Panc1 (cell line): ENCODE measurements at regions not wholly inside any gene's neighbourhood (a gene's known extent, or its start where the extent isn't known, plus 50 kb on each side); places are given as distances from the start of the nearest gene placed in this dataset.

Experiments used
- ATAC-seq: fragments of 200-7000 bp; cut with Tn5 transposase; 2 replicates; pipeline ENCODE4 v1.9.1; 2020; ENCODE audit warnings: mild to moderate bottlenecking, moderate library complexity
- BruUV-seq: library from RNA; stranded (reverse); fragments of 400-500 nt; replicated peaks from 2 replicates; lab custom pipeline; 2021; lab: Mats Ljungman, UMichigan
- CTCF ChIA-PET: fragments of 300-600 bp; sonication (Branson Sonifier 250); formaldehyde crosslinking; loops from one replicate; lab custom pipeline; 2022; ENCODE audit warnings: antibody characterized with exemption; lab: Charles Lee
- POLR2A ChIA-PET: fragments of 300-600 bp; sonication (Branson Sonifier 250); formaldehyde crosslinking; loops from one replicate; lab custom pipeline; 2022; ENCODE audit warnings: antibody characterized with exemption; lab: Charles Lee
- DNase-seq: peaks from one replicate; pipeline ENCODE4 v3.0.0-alpha.2; 2010; ENCODE audit warnings: low read depth, low spot score
- H3K27ac ChIP-seq: 2 replicates; pipeline ENCODE4 v1.5.1; 2011; ENCODE audit warnings: mild to moderate bottlenecking, low read length, inconsistent platforms
- H3K27me3 ChIP-seq: fragments of 200-500 bp; sonication (Bioruptor generic); 2 replicates; pipeline ENCODE4 v1.6.0; 2014; ENCODE audit warnings: low read length, inconsistent platforms; ENCODE audit not compliant: control insufficient read depth, insufficient read depth
- H3K36me3 ChIP-seq: fragments of 200-500 bp; sonication (Bioruptor generic); 2 replicates; pipeline ENCODE4 v1.5.1; 2014; ENCODE audit warnings: inconsistent platforms, mild to moderate bottlenecking, low read length, moderate library complexity; ENCODE audit not compliant: control insufficient read depth, insufficient read depth
- H3K4me1 ChIP-seq: 2 replicates; pipeline ENCODE4 v1.5.1; 2011; ENCODE audit warnings: inconsistent platforms, mild to moderate bottlenecking, low read length, moderate library complexity; ENCODE audit not compliant: control insufficient read depth, insufficient read depth
- H3K4me3 ChIP-seq, 2 experiments: 2 replicates each; pipeline ENCODE4 v1.5.1; 2011 to 2012; ENCODE audit warnings: low read depth in 2 of 2, low read length in 2 of 2, mild to moderate bottlenecking in 2 of 2, inconsistent platforms in 1 of 2, moderate library complexity in 1 of 2
- H3K9me3 ChIP-seq: fragments of 200-500 bp; sonication (Bioruptor generic); 2 replicates; pipeline ENCODE4 v1.5.1; 2014; ENCODE audit warnings: low read depth, mild to moderate bottlenecking, inconsistent platforms, low read length, moderate library complexity; ENCODE audit not compliant: control insufficient read depth, insufficient read depth
- POLR2AphosphoS5 ChIP-seq: IDR thresholded peaks from 2 replicates; pipeline ENCODE4 v1.6.1; 2012; ENCODE audit warnings: mild to moderate bottlenecking, low read depth, low read length, moderate library complexity
- SIN3A ChIP-seq: IDR thresholded peaks from 2 replicates; pipeline ENCODE4 v1.6.1; 2012; ENCODE audit warnings: low read depth, mild to moderate bottlenecking, low read length, moderate library complexity, borderline replicate concordance; ENCODE audit not compliant: insufficient read depth
- TCF7L2 ChIP-seq: IDR thresholded peaks from 2 replicates; pipeline ENCODE4 v1.6.1; 2011; ENCODE audit warnings: mild to moderate bottlenecking, low read depth, low read length, inconsistent platforms
- in situ Hi-C: cut with HindIII; loops from 2 replicates; pipeline ENCODE4 v1.10.0; 2016; ENCODE audit warnings: low sequenced_read_pairs, low pct_unique_long_range_greater_than_20kb
- intact Hi-C: fragments of 100-400 bp; cut with micrococcal nuclease; formaldehyde crosslinking; loops from one replicate; pipeline ENCODE4 v1.10.0; 2022; ENCODE audit not compliant: unreplicated experiment
- TF ChIP-seq, protein P1 (sequence below): fragments of 450-650 bp; IDR thresholded peaks from 2 replicates; pipeline ENCODE4 v1.5.1; 2017; ENCODE audit warnings: mild to moderate bottlenecking
- TF ChIP-seq, protein P2 (sequence below), 2 experiments: IDR thresholded peaks; 2 replicates each; pipeline ENCODE4 v1.6.1; 2011 to 2012; ENCODE audit warnings: low read depth in 2 of 2, control low read depth in 1 of 2, low read length in 1 of 2, mild to moderate bottlenecking in 1 of 2, moderate library complexity in 1 of 2; ENCODE audit not compliant: insufficient read depth in 1 of 2

DNA sequence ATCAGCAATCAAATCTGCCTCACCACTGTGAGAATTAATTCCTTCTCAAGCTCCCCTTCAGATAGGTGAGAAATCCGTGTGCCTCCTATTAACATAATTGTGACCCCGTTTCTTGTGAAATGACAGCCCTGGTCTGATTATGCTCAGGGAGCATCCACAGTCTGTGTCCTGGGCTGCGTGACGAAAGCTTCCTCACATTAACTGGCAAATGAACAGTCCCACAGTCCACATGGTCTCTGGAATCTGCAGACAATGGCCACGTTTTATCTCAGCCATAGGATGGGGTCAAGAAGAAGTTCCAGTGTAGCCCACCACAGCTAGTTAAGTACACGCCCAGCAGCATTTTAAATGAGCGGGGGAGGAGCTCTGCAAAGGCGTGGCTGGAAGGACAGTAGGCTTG is 229.2 kb downstream of the RPS24 start:
- in situ Hi-C loops = no loop called here
- no TSS peak for BruUV-seq

GRCh38 chr10:78263521-78263988 is 229.9 kb downstream of the RPS24 start:
- no peak overlapping the region for H3K27ac ChIP-seq
- ChIA-PET CTCF (no interaction called here), POLR2A (no interaction called here)
- H3K9me3 ChIP-seq = no peaks in the 10 kb centered on the region
- DNase-seq (no peak), ATAC-seq (no peak)
- no peaks in the 10 kb centered on the region for H3K4me1 ChIP-seq
- H3K4me3 ChIP-seq = no peak overlapping the region
- no peaks in the 10 kb centered on the region for H3K36me3 ChIP-seq
- TF ChIP-seq, protein P1, sequence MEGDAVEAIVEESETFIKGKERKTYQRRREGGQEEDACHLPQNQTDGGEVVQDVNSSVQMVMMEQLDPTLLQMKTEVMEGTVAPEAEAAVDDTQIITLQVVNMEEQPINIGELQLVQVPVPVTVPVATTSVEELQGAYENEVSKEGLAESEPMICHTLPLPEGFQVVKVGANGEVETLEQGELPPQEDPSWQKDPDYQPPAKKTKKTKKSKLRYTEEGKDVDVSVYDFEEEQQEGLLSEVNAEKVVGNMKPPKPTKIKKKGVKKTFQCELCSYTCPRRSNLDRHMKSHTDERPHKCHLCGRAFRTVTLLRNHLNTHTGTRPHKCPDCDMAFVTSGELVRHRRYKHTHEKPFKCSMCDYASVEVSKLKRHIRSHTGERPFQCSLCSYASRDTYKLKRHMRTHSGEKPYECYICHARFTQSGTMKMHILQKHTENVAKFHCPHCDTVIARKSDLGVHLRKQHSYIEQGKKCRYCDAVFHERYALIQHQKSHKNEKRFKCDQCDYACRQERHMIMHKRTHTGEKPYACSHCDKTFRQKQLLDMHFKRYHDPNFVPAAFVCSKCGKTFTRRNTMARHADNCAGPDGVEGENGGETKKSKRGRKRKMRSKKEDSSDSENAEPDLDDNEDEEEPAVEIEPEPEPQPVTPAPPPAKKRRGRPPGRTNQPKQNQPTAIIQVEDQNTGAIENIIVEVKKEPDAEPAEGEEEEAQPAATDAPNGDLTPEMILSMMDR = no peak
- TF ChIP-seq TCF7L2 = no peak
- TF ChIP-seq, protein P2, sequence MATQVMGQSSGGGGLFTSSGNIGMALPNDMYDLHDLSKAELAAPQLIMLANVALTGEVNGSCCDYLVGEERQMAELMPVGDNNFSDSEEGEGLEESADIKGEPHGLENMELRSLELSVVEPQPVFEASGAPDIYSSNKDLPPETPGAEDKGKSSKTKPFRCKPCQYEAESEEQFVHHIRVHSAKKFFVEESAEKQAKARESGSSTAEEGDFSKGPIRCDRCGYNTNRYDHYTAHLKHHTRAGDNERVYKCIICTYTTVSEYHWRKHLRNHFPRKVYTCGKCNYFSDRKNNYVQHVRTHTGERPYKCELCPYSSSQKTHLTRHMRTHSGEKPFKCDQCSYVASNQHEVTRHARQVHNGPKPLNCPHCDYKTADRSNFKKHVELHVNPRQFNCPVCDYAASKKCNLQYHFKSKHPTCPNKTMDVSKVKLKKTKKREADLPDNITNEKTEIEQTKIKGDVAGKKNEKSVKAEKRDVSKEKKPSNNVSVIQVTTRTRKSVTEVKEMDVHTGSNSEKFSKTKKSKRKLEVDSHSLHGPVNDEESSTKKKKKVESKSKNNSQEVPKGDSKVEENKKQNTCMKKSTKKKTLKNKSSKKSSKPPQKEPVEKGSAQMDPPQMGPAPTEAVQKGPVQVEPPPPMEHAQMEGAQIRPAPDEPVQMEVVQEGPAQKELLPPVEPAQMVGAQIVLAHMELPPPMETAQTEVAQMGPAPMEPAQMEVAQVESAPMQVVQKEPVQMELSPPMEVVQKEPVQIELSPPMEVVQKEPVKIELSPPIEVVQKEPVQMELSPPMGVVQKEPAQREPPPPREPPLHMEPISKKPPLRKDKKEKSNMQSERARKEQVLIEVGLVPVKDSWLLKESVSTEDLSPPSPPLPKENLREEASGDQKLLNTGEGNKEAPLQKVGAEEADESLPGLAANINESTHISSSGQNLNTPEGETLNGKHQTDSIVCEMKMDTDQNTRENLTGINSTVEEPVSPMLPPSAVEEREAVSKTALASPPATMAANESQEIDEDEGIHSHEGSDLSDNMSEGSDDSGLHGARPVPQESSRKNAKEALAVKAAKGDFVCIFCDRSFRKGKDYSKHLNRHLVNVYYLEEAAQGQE (IDR thresholded peaks at IDR 0.05; ENCODE audit: insufficient read depth in 1 of 2, low read depth in 2 of 2, low read length in 1 of 2) = no peak
- H3K27me3 ChIP-seq = no peaks in the 10 kb centered on the region
- intact Hi-C loops = no loop called here
- in situ Hi-C loops = no loop called here
- BruUV-seq = no TSS peak

More for the DNA sequence above, 229.2 kb downstream of the RPS24 start:
- Histone ChIP-seq H3K27ac (no peak overlapping the region), H3K4me3 (no peak overlapping the region), H3K9me3 (no peaks in the 10 kb centered on the region), H3K4me1 (no peaks in the 10 kb centered on the region), H3K27me3 (no peaks in the 10 kb centered on the region), H3K36me3 (no peaks in the 10 kb centered on the region)
- TF ChIP-seq, protein P2 (IDR thresholded peaks at IDR 0.05; ENCODE audit: insufficient read depth in 1 of 2, low read depth in 2 of 2, low read length in 1 of 2) = no peak
- TF ChIP-seq POLR2AphosphoS5 (no peak), TCF7L2 (no peak), SIN3A (no peak)
- TF ChIP-seq, protein P1 = no peak
- intact Hi-C loops = no loop called here
- CTCF ChIA-PET = no interaction called here
- POLR2A ChIA-PET = no interaction called here
- no peak for DNase-seq
- no peak for ATAC-seq
